Prostate gland (tissue), 2 donors: ENCODE measurements at regions not wholly inside any gene's neighbourhood (a gene's known extent, or its start where the extent isn't known, plus 50 kb on each side); places are given as distances from the start of the nearest gene placed in this dataset.

Source experiments
- CTCF ChIP-seq, 4 experiments: fragments of 200-600 bp in 2 of 4; fragments of 450-650 bp in 2 of 4; sonication (generic) in 2 of 4; IDR thresholded peaks; 1 replicate in 3 of 4; 2 replicates in 1 of 4; pipeline ENCODE4 v1.5.1; 2016 to 2019; ENCODE audit warnings: antibody characterized with exemption in 4 of 4, mild to moderate bottlenecking in 2 of 4, moderate library complexity in 2 of 4
- POLR2A ChIP-seq: fragments of 450-650 bp; IDR thresholded peaks from one replicate; pipeline ENCODE4 v1.6.1; 2016; ENCODE audit warnings: antibody characterized with exemption, mild to moderate bottlenecking

DNA sequence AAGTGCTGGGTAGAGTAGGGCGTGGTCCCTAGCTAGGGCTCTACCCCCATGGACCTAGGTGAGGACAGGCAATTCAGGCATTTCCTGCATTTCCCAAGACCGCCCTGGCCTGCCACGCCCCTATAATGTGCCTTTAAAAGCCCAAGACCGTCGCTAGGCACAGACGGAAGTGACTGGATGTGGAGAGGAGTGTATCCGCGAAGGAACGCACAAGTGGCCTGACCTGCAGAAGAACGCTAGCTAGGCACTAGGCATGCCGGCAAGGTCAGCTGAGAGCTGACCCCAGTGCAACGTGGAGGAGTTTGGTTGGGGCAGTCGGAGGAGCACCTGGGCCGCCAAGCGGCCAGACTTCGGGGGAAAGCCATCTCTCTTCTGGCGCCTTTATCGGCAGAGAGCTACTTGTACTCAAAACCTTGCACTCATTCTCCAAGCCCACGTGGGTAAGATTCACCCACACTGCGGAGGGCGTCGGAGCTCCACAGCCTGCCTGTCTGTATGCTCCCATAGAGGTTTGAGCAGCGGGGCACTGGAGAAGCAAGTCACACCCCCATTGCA lies 370.0 kb downstream of the FGF9 start:
- TF ChIP-seq POLR2A (no peak), CTCF (IDR thresholded peaks at IDR 0.05) (no peak)
